Tibial nerve (tissue), 4 donors: ENCODE measurements at regions not wholly inside any gene's neighbourhood (a gene's known extent, or its start where the extent isn't known, plus 50 kb on each side); places are given as distances from the start of the nearest gene placed in this dataset.

ENCODE experiments used
- DNase-seq, 2 donors: peaks; one replicate each; pipeline ENCODE4 v3.0.0-alpha.2; 2019; ENCODE audit warnings: low spot score in 2 of 2
- H3K27ac ChIP-seq, 4 donors: fragments of 200-600 bp; sonication (generic) in 3 of 4; one replicate each; pipeline ENCODE4 v1.5.1; 2017 to 2019; ENCODE audit warnings: mild to moderate bottlenecking in 1 of 4
- H3K27me3 ChIP-seq, 2 donors: fragments of 200-600 bp; sonication (generic) in 1 of 2; one replicate each; pipeline versions ENCODE4 v1.5.1 to v1.6.0; 2017 to 2019
- H3K36me3 ChIP-seq, 3 donors: fragments of 200-600 bp; sonication (generic); one replicate each; pipeline ENCODE4 v1.5.1; 2018 to 2019
- H3K4me1 ChIP-seq, 4 donors: fragments of 200-600 bp; sonication (generic) in 3 of 4; one replicate each; pipeline ENCODE4 v1.5.1; 2017 to 2019
- H3K4me3 ChIP-seq, 4 donors: fragments of 200-600 bp; sonication (generic) in 3 of 4; one replicate each; pipeline ENCODE4 v1.5.1; 2017 to 2019; ENCODE audit warnings: mild to moderate bottlenecking in 1 of 4, moderate library complexity in 1 of 4
- H3K9me3 ChIP-seq, 4 donors: fragments of 200-600 bp; sonication (generic) in 3 of 4; one replicate each; pipeline ENCODE4 v1.5.1; 2017 to 2019
- EP300 ChIP-seq, 2 donors: sonication (generic); formaldehyde crosslinking; IDR thresholded peaks; one replicate each; pipeline ENCODE4 v1.6.1; 2017; ENCODE audit warnings: antibody characterized with exemption in 2 of 2, mild to moderate bottlenecking in 1 of 2
- POLR2A ChIP-seq, 2 donors: fragments of 450-650 bp; IDR thresholded peaks; one replicate each; pipeline ENCODE4 v1.6.1; 2017; ENCODE audit warnings: antibody characterized with exemption in 2 of 2, mild to moderate bottlenecking in 2 of 2, moderate library complexity in 2 of 2
- WGBS, 2 donors: methylation state at CpG; one replicate each; pipeline ENCODE4 v1.1.5; 2018; 5-methylcytosine and 5-hydroxymethylcytosine counted together
- TF ChIP-seq, protein P1 (sequence below), 5 experiments: fragments of 200-600 bp in 3 of 5; fragments of 450-650 bp in 2 of 5; sonication (generic) in 3 of 5; IDR thresholded peaks; one replicate each; pipeline ENCODE4 v1.5.1; 2016 to 2019; ENCODE audit warnings: antibody characterized with exemption in 5 of 5, mild to moderate bottlenecking in 3 of 5, moderate library complexity in 2 of 5

DNA sequence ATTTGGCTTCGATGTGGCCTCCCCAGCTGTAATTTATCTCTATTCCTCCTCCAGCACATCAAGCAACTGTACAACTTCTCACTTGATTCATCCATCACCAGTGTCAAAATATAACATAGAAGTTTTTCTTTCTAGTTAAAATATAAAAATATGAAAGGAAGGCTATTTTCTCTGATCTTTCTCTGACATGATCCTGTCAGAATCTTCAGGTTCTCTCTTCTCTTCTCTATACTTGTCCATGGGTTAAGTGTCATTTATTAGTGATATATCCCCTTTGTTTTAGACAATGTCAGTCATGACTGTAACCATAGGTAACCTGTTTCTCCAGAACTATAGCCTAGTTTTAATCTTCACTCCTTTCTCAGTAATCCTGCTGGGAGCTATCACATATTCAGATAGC, 132.5 kb upstream of the G2E3 start:
- TF ChIP-seq EP300 (IDR thresholded peaks at IDR 0.05): no peak
- TF ChIP-seq, protein P1, sequence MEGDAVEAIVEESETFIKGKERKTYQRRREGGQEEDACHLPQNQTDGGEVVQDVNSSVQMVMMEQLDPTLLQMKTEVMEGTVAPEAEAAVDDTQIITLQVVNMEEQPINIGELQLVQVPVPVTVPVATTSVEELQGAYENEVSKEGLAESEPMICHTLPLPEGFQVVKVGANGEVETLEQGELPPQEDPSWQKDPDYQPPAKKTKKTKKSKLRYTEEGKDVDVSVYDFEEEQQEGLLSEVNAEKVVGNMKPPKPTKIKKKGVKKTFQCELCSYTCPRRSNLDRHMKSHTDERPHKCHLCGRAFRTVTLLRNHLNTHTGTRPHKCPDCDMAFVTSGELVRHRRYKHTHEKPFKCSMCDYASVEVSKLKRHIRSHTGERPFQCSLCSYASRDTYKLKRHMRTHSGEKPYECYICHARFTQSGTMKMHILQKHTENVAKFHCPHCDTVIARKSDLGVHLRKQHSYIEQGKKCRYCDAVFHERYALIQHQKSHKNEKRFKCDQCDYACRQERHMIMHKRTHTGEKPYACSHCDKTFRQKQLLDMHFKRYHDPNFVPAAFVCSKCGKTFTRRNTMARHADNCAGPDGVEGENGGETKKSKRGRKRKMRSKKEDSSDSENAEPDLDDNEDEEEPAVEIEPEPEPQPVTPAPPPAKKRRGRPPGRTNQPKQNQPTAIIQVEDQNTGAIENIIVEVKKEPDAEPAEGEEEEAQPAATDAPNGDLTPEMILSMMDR (IDR thresholded peaks at IDR 0.05): no peak
- no peak for TF ChIP-seq POLR2A (IDR thresholded peaks at IDR 0.05)
- no peak overlapping the region for H3K27ac ChIP-seq
- no peak for DNase-seq
- 76 to 89% methylated on average over 1 of the region's 1 CpG for WGBS, 2 donors
- H3K9me3 ChIP-seq: peaks cover 0 to 7% (median 0%) of the 10 kb centered on the region in 4 donors
- H3K4me1 ChIP-seq: no peaks in the 10 kb centered on the region
- H3K36me3 ChIP-seq: no peaks in the 10 kb centered on the region
- no peak overlapping the region for H3K4me3 ChIP-seq
- H3K27me3 ChIP-seq: no peaks in the 10 kb centered on the region

DNA sequence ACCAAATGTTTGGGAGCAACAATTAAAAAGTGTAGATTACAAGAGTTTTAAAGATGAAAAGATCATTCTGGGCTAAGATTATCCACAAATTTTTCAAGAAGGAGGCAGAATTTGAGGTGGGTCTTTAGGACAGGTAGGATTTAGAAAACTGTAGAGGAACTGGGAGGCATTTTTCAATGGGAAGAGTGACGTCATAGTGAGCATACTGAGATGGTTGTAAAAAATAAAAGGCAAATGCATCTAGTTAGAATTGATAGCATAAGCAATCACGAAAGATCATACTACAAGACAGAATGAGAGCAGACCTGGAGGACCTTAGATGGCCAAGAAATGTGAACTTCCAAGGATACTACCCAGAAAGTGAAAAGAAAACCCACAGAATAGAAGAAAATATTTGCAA, 131.6 kb upstream of the G2E3 start:
- no peaks in the 10 kb centered on the region for H3K36me3 ChIP-seq
- whole genome bisulfite sequencing, 2 donors: 76 to 79% methylated on average over 2 of the region's 2 CpGs
- DNase-seq: no peak

GRCh38 chr14:30427846-30428245, 131.1 kb upstream of the G2E3 start:
- H3K4me1 ChIP-seq: no peaks in the 10 kb centered on the region
- H3K4me3 ChIP-seq: no peak overlapping the region
- no peaks in the 10 kb centered on the region for H3K36me3 ChIP-seq
- TF ChIP-seq POLR2A (IDR thresholded peaks at IDR 0.05): no peak
- H3K9me3 ChIP-seq: peaks cover 0 to 7% (median 0%) of the 10 kb centered on the region in 4 donors
- DNase-seq: no peak
- H3K27ac ChIP-seq: no peak overlapping the region
- H3K27me3 ChIP-seq: no peaks in the 10 kb centered on the region

More for the DNA sequence above, 131.6 kb upstream of the G2E3 start:
- H3K27ac ChIP-seq: no peak overlapping the region
- no peaks in the 10 kb centered on the region for H3K27me3 ChIP-seq
- TF ChIP-seq EP300 (IDR thresholded peaks at IDR 0.05) (no peak), POLR2A (IDR thresholded peaks at IDR 0.05) (no peak)
- TF ChIP-seq, protein P1 (IDR thresholded peaks at IDR 0.05): no peak
- no peak overlapping the region for H3K4me3 ChIP-seq
- peaks cover 0 to 7% (median 0%) of the 10 kb centered on the region in 4 donors for H3K9me3 ChIP-seq
- no peaks in the 10 kb centered on the region for H3K4me1 ChIP-seq

DNA sequence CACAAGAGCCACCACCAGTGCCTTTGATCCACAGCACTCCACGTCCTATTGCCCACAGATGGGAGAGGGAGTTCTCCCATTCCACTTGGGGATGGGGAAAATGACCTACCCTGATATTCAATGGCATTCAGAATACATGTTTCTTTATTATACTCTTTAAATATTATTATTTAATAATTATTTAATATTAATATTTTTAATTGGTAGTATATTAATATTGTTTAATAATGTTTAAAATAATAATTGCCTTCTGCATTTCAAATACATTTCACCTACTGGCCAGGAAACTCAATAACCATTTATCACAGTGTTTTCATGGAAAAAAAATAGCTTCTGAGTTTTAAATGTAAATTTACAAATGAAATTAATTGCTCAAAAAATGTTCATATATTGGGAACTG, 127.4 kb upstream of the G2E3 start:
- 54 to 68% methylated on average over 1 of the region's 1 CpG for WGBS, 2 donors
- Histone ChIP-seq H3K27ac (no peak overlapping the region), H3K36me3 (no peaks in the 10 kb centered on the region), H3K9me3 (peaks cover 0 to 7% (median 0%) of the 10 kb centered on the region in 4 donors), H3K4me1 (no peaks in the 10 kb centered on the region), H3K27me3 (no peaks in the 10 kb centered on the region), H3K4me3 (no peak overlapping the region)
- no peak for TF ChIP-seq POLR2A (IDR thresholded peaks at IDR 0.05)
- no peak for TF ChIP-seq EP300 (IDR thresholded peaks at IDR 0.05)
- TF ChIP-seq, protein P1 (IDR thresholded peaks at IDR 0.05): no peak
- no peak for DNase-seq

DNA sequence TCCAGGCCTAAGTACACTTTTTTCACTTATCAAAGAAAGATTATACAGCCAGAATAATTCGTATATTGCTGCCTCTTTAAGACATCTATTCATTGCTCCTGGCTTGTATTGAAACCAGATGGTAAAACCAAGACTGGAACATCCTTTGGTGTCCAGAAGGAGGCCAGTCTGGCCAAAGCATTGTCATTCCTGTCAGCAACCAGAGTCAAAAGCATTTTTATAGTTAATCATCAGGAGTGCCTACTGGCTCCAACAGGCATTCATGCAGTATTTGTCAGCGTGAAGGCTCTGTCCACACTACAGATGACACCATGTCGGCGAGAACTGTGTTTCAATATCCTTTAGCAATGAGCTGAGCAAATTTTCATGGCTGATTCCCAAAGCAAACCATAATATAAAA, 118.0 kb upstream of the G2E3 start:
- DNase-seq: no peak
- no peaks in the 10 kb centered on the region for H3K9me3 ChIP-seq
- no peak overlapping the region for H3K4me3 ChIP-seq
- no peak overlapping the region for H3K27ac ChIP-seq
- 73 to 78% methylated on average over 4 of the region's 4 CpGs for WGBS, 2 donors
- TF ChIP-seq EP300 (IDR thresholded peaks at IDR 0.05) (no peak), POLR2A (IDR thresholded peaks at IDR 0.05) (no peak)
- TF ChIP-seq, protein P1 (IDR thresholded peaks at IDR 0.05): no peak
- H3K27me3 ChIP-seq: no peaks in the 10 kb centered on the region
- H3K36me3 ChIP-seq: no peaks in the 10 kb centered on the region
- no peaks in the 10 kb centered on the region for H3K4me1 ChIP-seq

- H3K9me3 ChIP-seq: no peaks in the 10 kb centered on the region
- 46% methylated on average over 7 of the region's 7 CpGs for WGBS, 2 donors
- no peak for DNase-seq
- no peak overlapping the region for H3K27ac ChIP-seq
- no peaks in the 10 kb centered on the region for H3K4me1 ChIP-seq
- no peak for TF ChIP-seq EP300 (IDR thresholded peaks at IDR 0.05)
- TF ChIP-seq, protein P1 (IDR thresholded peaks at IDR 0.05): peak; percentile 11 to 53 (median 29)
- H3K4me3 ChIP-seq: no peak overlapping the region
- H3K27me3 ChIP-seq: no peaks in the 10 kb centered on the region
- H3K36me3 ChIP-seq: no peaks in the 10 kb centered on the region
Observed at GRCh38 chr14:30443368-30444007, 115.5 kb upstream of the G2E3 start.
